BLaER1 (cell line): ENCODE measurements at regions not wholly inside any gene's neighbourhood (a gene's known extent, or its start where the extent isn't known, plus 50 kb on each side); places are given as distances from the start of the nearest gene placed in this dataset.
A peak's percentile ranks its signal among the peaks of the same experiment; 100 is the strongest.
"Not testable (repeated sequence)": the region's sequence is repeated elsewhere in the genome, so short reads cannot be mapped to it uniquely, and the experiment has no call there.

Experiments
- H3K27ac ChIP-seq: shearing (Covaris generic); formaldehyde crosslinking; 2 replicates; pipeline ENCODE4 v1.8.1; 2022
- H3K27me3 ChIP-seq: shearing (Covaris generic); formaldehyde crosslinking; 2 replicates; pipeline ENCODE4 v1.8.1; 2022
- H3K36me3 ChIP-seq: shearing (Covaris generic); formaldehyde crosslinking; 2 replicates; pipeline ENCODE4 v1.8.1; 2022
- H3K4me1 ChIP-seq: shearing (Covaris generic); formaldehyde crosslinking; 2 replicates; pipeline ENCODE4 v1.8.1; 2022
- H3K4me2 ChIP-seq: shearing (Covaris generic); formaldehyde crosslinking; 2 replicates; pipeline ENCODE4 v1.8.1; 2022
- H3K4me3 ChIP-seq: shearing (Covaris generic); formaldehyde crosslinking; 2 replicates; pipeline ENCODE4 v1.8.1; 2022
- H3K9ac ChIP-seq: shearing (Covaris generic); formaldehyde crosslinking; 2 replicates; pipeline ENCODE4 v1.8.1; 2022
- H3K9me3 ChIP-seq: shearing (Covaris generic); formaldehyde crosslinking; 2 replicates; pipeline ENCODE4 v1.8.1; 2022
- H4K20me1 ChIP-seq: shearing (Covaris generic); formaldehyde crosslinking; 2 replicates; pipeline ENCODE4 v1.8.1; 2022
- Cebpa-rat ChIP-seq: shearing (Covaris generic); IDR thresholded peaks from 2 replicates; pipeline ENCODE4 v1.8.1; 2022

GRCh38 chr7:66493235-66494205, 135.2 kb upstream of the KCTD7 start:
- peak overlapping the region; percentile 94 for H3K4me2 ChIP-seq
- peak overlapping the region; percentile 77 for H3K4me3 ChIP-seq
- H3K9ac ChIP-seq = peak overlapping the region; percentile 80
- peaks cover 22% of the 10 kb centered on the region for H3K4me1 ChIP-seq
- no peaks in the 10 kb centered on the region for H3K9me3 ChIP-seq
- H3K27me3 ChIP-seq = no peaks in the 10 kb centered on the region
- H3K36me3 ChIP-seq = no peaks in the 10 kb centered on the region
- TF ChIP-seq Cebpa-rat = no peak
- peak overlapping the region; percentile 84 for H3K27ac ChIP-seq
- H4K20me1 ChIP-seq = no peaks in the 10 kb centered on the region

GRCh38 chr7:66497346-66497745, 131.3 kb upstream of the KCTD7 start:
- no peak overlapping the region for H3K27ac ChIP-seq
- TF ChIP-seq Cebpa-rat = no peak
- no peaks in the 10 kb centered on the region for H3K9me3 ChIP-seq
- no peaks in the 10 kb centered on the region for H3K36me3 ChIP-seq
- no peak overlapping the region for H3K9ac ChIP-seq
- no peak overlapping the region for H3K4me2 ChIP-seq
- H3K4me1 ChIP-seq = peaks cover 20% of the 10 kb centered on the region
- no peaks in the 10 kb centered on the region for H4K20me1 ChIP-seq
- no peaks in the 10 kb centered on the region for H3K27me3 ChIP-seq
- no peak overlapping the region for H3K4me3 ChIP-seq

- no peak overlapping the region for H3K27ac ChIP-seq
- H3K4me2 ChIP-seq = no peak overlapping the region
- no peaks in the 10 kb centered on the region for H4K20me1 ChIP-seq
- no peak overlapping the region for H3K9ac ChIP-seq
- no peaks in the 10 kb centered on the region for H3K36me3 ChIP-seq
- H3K27me3 ChIP-seq = no peaks in the 10 kb centered on the region
- no peak for TF ChIP-seq Cebpa-rat
- no peaks in the 10 kb centered on the region for H3K4me1 ChIP-seq
- H3K9me3 ChIP-seq = no peaks in the 10 kb centered on the region
- H3K4me3 ChIP-seq = no peak overlapping the region
Observed at GRCh38 chr7:66500087-66500486, 128.6 kb upstream of the KCTD7 start.

- no peak for TF ChIP-seq Cebpa-rat
- Histone ChIP-seq H3K4me1 (no peaks in the 10 kb centered on the region), H3K36me3 (no peaks in the 10 kb centered on the region), H3K27ac (no peak overlapping the region), H3K27me3 (0 out of 2 replicates have a peak, but pooled peaks cover 5% of the 10 kb centered on the region), H3K9me3 (no peaks in the 10 kb centered on the region), H3K4me3 (no peak overlapping the region), H4K20me1 (no peaks in the 10 kb centered on the region), H3K4me2 (no peak overlapping the region), H3K9ac (no peak overlapping the region)
Observed at GRCh38 chr7:66502230-66503035, 126.2 kb upstream of the KCTD7 start.

GRCh38 chr7:66503036-66503370, 125.7 kb upstream of the KCTD7 start:
- H4K20me1 ChIP-seq = no peaks in the 10 kb centered on the region
- H3K9ac ChIP-seq = no peak overlapping the region
- H3K36me3 ChIP-seq = no peaks in the 10 kb centered on the region
- 0 out of 2 replicates have a peak, but pooled peaks cover 5% of the 10 kb centered on the region for H3K27me3 ChIP-seq
- no peak for TF ChIP-seq Cebpa-rat
- no peak overlapping the region for H3K4me2 ChIP-seq
- no peak overlapping the region for H3K27ac ChIP-seq
- H3K4me1 ChIP-seq = no peaks in the 10 kb centered on the region
- H3K9me3 ChIP-seq = no peaks in the 10 kb centered on the region
- no peak overlapping the region for H3K4me3 ChIP-seq

GRCh38 chr7:66503551-66504031, 125.1 kb upstream of the KCTD7 start:
- Histone ChIP-seq H3K27ac (no peak overlapping the region), H3K9ac (no peak overlapping the region), H3K36me3 (no peaks in the 10 kb centered on the region), H4K20me1 (no peaks in the 10 kb centered on the region), H3K4me1 (no peaks in the 10 kb centered on the region), H3K9me3 (no peaks in the 10 kb centered on the region), H3K4me3 (no peak overlapping the region), H3K4me2 (no peak overlapping the region), H3K27me3 (0 out of 2 replicates have a peak, but pooled peaks cover 5% of the 10 kb centered on the region)
- TF ChIP-seq Cebpa-rat = no peak

GRCh38 chr7:66504131-66504530, 124.5 kb upstream of the KCTD7 start:
- Histone ChIP-seq H3K27ac (no peak overlapping the region), H3K36me3 (no peaks in the 10 kb centered on the region), H4K20me1 (no peaks in the 10 kb centered on the region), H3K4me2 (no peak overlapping the region), H3K9me3 (no peaks in the 10 kb centered on the region), H3K27me3 (0 out of 2 replicates have a peak, but pooled peaks cover 5% of the 10 kb centered on the region), H3K9ac (no peak overlapping the region), H3K4me1 (no peaks in the 10 kb centered on the region), H3K4me3 (no peak overlapping the region)
- TF ChIP-seq Cebpa-rat = no peak

GRCh38 chr7:66505009-66505408, 123.7 kb upstream of the KCTD7 start:
- no peaks in the 10 kb centered on the region for H3K4me1 ChIP-seq

GRCh38 chr7:66505531-66506451, 122.9 kb upstream of the KCTD7 start:
- H3K9ac ChIP-seq = no peak overlapping the region
- no peaks in the 10 kb centered on the region for H4K20me1 ChIP-seq
- no peak overlapping the region for H3K27ac ChIP-seq
- 0 out of 2 replicates have a peak, but pooled peaks cover 5% of the 10 kb centered on the region for H3K27me3 ChIP-seq
- no peaks in the 10 kb centered on the region for H3K36me3 ChIP-seq
- no peak for TF ChIP-seq Cebpa-rat
- no peaks in the 10 kb centered on the region for H3K4me1 ChIP-seq
- no peak overlapping the region for H3K4me3 ChIP-seq
- no peak overlapping the region for H3K4me2 ChIP-seq
- H3K9me3 ChIP-seq = no peaks in the 10 kb centered on the region

More at GRCh38 chr7:66505009-66505408, 123.7 kb upstream of the KCTD7 start:
- Histone ChIP-seq H3K27me3 (0 out of 2 replicates have a peak, but pooled peaks cover 5% of the 10 kb centered on the region), H3K9ac (no peak overlapping the region), H4K20me1 (no peaks in the 10 kb centered on the region), H3K4me2 (no peak overlapping the region), H3K9me3 (no peaks in the 10 kb centered on the region), H3K36me3 (no peaks in the 10 kb centered on the region), H3K27ac (no peak overlapping the region), H3K4me3 (no peak overlapping the region)
- TF ChIP-seq Cebpa-rat = no peak

- H3K9me3 ChIP-seq, H3K4me2 ChIP-seq, H3K27ac ChIP-seq, H3K36me3 ChIP-seq, H3K9ac ChIP-seq, H3K4me3 ChIP-seq, H4K20me1 ChIP-seq, H3K27me3 ChIP-seq, H3K4me1 ChIP-seq: not testable (repeated sequence)
Observed at GRCh38 chr7:66506703-66507102, 122.0 kb upstream of the KCTD7 start.
